SJCRH30 (cell line): ENCODE measurements at regions not wholly inside any gene's neighbourhood (a gene's known extent, or its start where the extent isn't known, plus 50 kb on each side); places are given as distances from the start of the nearest gene placed in this dataset.

Experiments used
- DNase-seq, 2 experiments: peaks; one replicate each; pipeline ENCODE4 v3.0.0-alpha.2; 2015 to 2020
- H3K27ac ChIP-seq: fragments of 250-450 bp; sonication (Bioruptor Pico); 2 replicates; pipeline ENCODE4 v1.5.1; 2020; ENCODE audit warnings: mild to moderate bottlenecking, moderate library complexity
- H3K27me3 ChIP-seq: fragments of 250-450 bp; sonication (Bioruptor Pico); 2 replicates; pipeline ENCODE4 v1.5.1; 2020; ENCODE audit warnings: mild to moderate bottlenecking, moderate library complexity
- H3K36me3 ChIP-seq: fragments of 250-450 bp; sonication (Bioruptor Pico); 2 replicates; pipeline ENCODE4 v1.5.1; 2020; ENCODE audit warnings: mild to moderate bottlenecking, moderate library complexity
- H3K4me1 ChIP-seq: fragments of 250-450 bp; sonication (Bioruptor Pico); 2 replicates; pipeline ENCODE4 v1.5.1; 2020; ENCODE audit warnings: mild to moderate bottlenecking, moderate library complexity
- H3K4me3 ChIP-seq: fragments of 250-450 bp; sonication (Bioruptor Pico); 2 replicates; pipeline ENCODE4 v1.5.1; 2020; ENCODE audit warnings: mild to moderate bottlenecking, moderate library complexity
- H3K9me3 ChIP-seq: fragments of 250-450 bp; sonication (Bioruptor Pico); replicated peaks from 2 replicates; pipeline ENCODE4 v1.5.1; 2020; ENCODE audit warnings: mild to moderate bottlenecking, moderate library complexity

DNA sequence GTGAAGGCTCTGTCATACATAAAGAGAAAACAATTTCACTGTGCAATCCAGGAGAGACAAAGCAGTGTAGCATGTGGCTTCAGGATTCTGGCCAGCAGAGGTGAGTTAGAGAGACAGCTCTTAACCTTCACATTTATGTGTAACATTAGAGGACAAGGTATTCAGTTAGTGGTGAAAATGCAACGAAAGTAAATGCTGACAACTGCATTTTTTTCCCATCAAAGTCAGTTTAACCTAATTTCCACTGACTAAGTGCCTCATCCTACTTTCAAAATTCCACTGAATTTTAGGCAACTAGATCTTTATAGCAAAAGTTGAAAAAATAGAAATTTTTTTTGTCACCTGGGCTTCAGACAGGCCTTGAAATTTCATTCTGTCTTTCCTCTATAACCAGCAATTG is 130.8 kb upstream of the LNX1 start:
- H3K27ac ChIP-seq = no peak overlapping the region
- no peaks in the 10 kb centered on the region for H3K4me1 ChIP-seq
- DNase-seq = no peak
- no peaks in the 10 kb centered on the region for H3K36me3 ChIP-seq
- no peak overlapping the region for H3K4me3 ChIP-seq
- no peaks in the 10 kb centered on the region for H3K9me3 ChIP-seq
- H3K27me3 ChIP-seq = no peaks in the 10 kb centered on the region; the same call in 1 of the 2 replicates

DNA sequence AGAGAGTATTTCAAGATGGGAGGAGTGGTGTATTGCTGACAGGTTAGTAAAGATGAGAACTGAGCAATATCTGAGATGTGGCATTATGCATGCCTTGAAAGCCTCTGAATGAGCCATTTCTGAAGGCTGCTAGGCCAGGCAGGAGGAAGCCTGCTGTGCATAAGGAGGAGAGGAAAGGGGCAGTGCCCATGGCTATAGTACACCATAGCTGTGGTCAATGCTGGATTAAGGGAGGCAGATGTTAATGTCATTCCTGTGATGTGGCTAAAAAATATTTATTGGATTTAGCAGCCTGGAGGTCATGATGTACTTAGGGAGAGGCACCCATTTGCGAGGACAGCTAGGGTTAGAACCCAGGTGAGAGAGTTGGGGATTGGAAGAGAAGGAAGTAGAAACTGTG is 130.0 kb upstream of the LNX1 start:
- Histone ChIP-seq H3K27ac (no peak overlapping the region), H3K36me3 (no peaks in the 10 kb centered on the region), H3K4me3 (no peak overlapping the region), H3K9me3 (no peaks in the 10 kb centered on the region), H3K27me3 (no peaks in the 10 kb centered on the region; the same call in 1 of the 2 replicates), H3K4me1 (no peaks in the 10 kb centered on the region)
- DNase-seq = peak; percentile 36 to 55

DNA sequence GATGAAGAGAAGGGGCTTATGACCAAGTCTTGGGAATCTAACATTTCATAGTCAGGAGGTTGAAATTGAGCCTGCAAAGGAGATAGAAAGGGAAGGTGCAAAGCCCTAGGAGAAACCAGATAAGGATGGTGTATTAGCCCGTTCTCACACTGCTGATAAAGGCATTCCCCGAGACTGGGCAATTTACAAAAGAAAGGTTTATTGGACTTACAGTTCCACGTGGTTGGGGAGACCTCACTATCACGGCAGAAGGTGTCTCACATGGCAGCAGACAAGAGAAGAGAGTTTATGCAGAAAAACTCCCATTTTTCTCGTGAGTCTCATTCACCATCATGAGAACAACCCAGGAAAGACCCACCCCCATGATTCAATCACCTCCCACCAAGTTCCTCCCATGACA is 129.5 kb upstream of the LNX1 start:
- Histone ChIP-seq H3K27me3 (no peaks in the 10 kb centered on the region; the same call in 1 of the 2 replicates), H3K4me3 (no peak overlapping the region), H3K27ac (no peak overlapping the region), H3K36me3 (no peaks in the 10 kb centered on the region), H3K4me1 (no peaks in the 10 kb centered on the region), H3K9me3 (no peaks in the 10 kb centered on the region)
- no peak for DNase-seq

DNA sequence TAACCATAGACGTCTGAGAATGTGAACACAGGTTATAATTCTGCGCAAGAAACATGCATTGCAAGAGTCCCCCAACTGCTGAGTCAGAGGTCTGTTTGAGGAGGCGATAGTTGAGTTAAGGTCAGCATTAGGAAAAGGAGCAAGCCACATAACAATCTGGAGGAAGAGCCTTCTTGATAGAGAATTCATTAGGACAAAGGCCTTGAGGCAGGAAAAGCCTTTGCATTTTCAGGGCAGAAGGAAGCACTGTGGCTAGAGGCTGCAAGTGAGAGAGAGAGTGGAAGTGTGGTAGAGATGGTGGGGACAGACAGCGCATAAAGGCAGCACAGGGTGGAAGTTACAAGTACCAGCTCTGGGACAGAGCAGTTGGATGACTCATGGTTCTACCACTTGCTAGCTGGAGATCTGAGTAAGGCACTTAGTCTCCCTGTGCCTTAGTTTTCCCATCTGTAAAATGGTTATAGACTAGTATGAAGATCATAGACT is 125.8 kb upstream of the LNX1 start:
- no peaks in the 10 kb centered on the region for H3K36me3 ChIP-seq
- H3K27me3 ChIP-seq = no peaks in the 10 kb centered on the region
- H3K9me3 ChIP-seq = no peaks in the 10 kb centered on the region
- no peak overlapping the region for H3K4me3 ChIP-seq
- H3K4me1 ChIP-seq = no peaks in the 10 kb centered on the region
- no peak for DNase-seq
- no peak overlapping the region for H3K27ac ChIP-seq

GRCh38 chr4:53716471-53717063 is 125.3 kb upstream of the LNX1 start:
- H3K27ac ChIP-seq = no peak overlapping the region
- no peak overlapping the region for H3K4me3 ChIP-seq
- H3K4me1 ChIP-seq = no peaks in the 10 kb centered on the region
- DNase-seq = no peak
- no peaks in the 10 kb centered on the region for H3K36me3 ChIP-seq
- no peaks in the 10 kb centered on the region for H3K9me3 ChIP-seq
- H3K27me3 ChIP-seq = no peaks in the 10 kb centered on the region

GRCh38 chr4:53716011-53716410 is 124.7 kb upstream of the LNX1 start:
- DNase-seq = no peak
- H3K4me3 ChIP-seq = no peak overlapping the region
- no peaks in the 10 kb centered on the region for H3K9me3 ChIP-seq
- H3K4me1 ChIP-seq = no peaks in the 10 kb centered on the region
- H3K27me3 ChIP-seq = no peaks in the 10 kb centered on the region
- H3K27ac ChIP-seq = no peak overlapping the region
- no peaks in the 10 kb centered on the region for H3K36me3 ChIP-seq

DNA sequence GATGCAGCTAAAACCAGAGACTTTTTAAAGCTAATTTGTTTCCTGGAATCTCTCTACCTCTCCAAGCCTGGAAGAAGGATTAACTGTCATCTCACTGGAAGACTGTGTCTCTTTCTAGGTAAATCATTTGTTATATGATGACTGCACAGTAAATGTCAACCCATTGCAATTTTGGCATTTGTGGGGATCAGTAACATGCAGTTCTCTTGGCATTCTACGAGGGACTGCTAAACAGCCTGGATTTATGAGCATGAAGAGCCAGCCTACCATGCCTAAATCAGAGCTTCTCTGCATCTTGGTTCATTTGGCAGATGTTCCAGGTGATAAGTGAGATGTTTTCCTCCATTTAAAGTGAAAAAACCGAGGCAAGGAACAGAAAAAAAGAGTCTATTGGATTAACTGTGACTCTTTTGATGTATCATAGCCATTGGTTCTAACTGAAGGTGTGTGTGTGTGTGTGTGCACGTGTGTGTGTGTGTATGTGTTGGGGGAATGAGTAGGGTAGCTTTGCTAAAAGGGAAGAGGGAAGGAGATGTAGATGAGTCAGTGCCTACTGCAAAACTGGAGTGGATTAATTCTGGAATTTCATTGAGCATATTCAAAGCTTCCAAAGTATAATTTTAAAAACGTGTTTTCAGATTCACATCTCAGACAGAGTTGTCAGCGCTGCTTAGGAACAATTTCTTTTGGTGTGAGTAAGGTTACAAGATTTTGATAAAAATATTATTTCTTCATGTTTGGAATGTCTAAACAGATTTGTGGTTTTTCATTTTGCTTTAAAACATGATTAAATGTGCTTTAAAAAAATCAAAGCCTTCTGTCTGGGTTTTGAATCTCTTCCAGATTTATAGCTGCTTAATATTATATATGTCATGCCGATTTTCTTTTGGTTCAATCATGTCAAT is 123.2 kb upstream of the LNX1 start:
- H3K36me3 ChIP-seq = no peaks in the 10 kb centered on the region

GRCh38 chr4:53713767-53714166 is 122.5 kb upstream of the LNX1 start:
- Histone ChIP-seq H3K4me1 (no peaks in the 10 kb centered on the region), H3K9me3 (0 out of 2 replicates have a peak, but pooled peaks cover 3% of the 10 kb centered on the region), H3K4me3 (no peak overlapping the region), H3K27ac (no peak overlapping the region), H3K27me3 (no peaks in the 10 kb centered on the region), H3K36me3 (no peaks in the 10 kb centered on the region)
- DNase-seq = no peak

More for the DNA sequence above, 123.2 kb upstream of the LNX1 start:
- H3K4me1 ChIP-seq = no peaks in the 10 kb centered on the region
- DNase-seq = no peak
- H3K27me3 ChIP-seq = no peaks in the 10 kb centered on the region
- H3K9me3 ChIP-seq = no peaks in the 10 kb centered on the region
- H3K27ac ChIP-seq = no peak overlapping the region
- no peak overlapping the region for H3K4me3 ChIP-seq

DNA sequence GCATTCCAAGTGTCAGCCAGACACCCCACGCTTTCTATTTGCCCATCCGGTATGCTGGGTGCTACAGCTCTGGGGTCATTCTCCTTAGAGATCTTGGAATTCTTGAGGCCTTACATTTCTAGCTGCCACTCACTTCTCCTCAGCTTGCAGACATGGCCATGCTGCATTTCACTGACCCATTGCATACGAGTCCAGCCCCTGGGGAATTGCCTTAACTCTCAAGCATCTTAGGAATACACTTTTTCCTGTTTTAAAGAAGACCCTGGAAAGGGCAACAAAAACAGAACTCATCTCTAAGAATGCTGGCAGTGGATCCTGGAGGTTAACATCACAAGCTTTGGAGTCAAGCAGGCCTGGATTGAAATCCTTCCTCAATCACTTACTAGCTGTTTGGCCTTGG is 122.0 kb upstream of the LNX1 start:
- H3K27me3 ChIP-seq = no peaks in the 10 kb centered on the region
- no peaks in the 10 kb centered on the region for H3K36me3 ChIP-seq
- H3K9me3 ChIP-seq = 0 out of 2 replicates have a peak, but pooled peaks cover 3% of the 10 kb centered on the region
- no peak overlapping the region for H3K27ac ChIP-seq
- H3K4me3 ChIP-seq = no peak overlapping the region
- H3K4me1 ChIP-seq = no peaks in the 10 kb centered on the region
- no peak for DNase-seq

DNA sequence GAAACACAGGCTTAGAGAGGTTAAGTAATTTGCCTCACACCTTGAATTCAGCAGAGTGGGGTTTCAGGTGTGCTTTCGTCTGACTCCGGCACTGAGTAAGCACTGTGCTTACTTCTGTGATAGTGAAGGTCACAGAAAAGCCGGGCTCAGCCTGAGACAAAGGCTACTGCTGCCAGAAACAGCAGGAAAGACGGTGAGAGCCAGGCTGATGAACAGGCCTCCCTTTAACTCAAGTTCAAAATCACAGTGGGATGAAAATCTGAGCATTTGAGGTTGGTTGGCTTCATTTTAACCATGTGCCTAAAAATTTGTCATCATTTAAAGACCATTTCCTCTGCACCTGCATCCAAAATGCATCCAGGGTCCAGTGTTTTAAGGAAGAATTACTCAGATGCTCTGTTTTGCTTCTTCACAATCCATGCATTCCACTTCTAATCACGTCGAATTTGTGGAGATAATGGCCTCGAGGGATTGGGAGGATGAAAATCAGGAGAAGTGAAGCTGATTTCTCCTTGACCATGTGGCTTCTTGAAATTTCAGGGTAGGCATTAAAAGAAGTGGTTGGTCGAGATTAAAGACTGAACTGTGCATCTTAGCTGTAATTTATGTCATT is 121.2 kb upstream of the LNX1 start:
- no peak for DNase-seq
- Histone ChIP-seq H3K4me1 (no peaks in the 10 kb centered on the region), H3K9me3 (0 out of 2 replicates have a peak, but pooled peaks cover 3% of the 10 kb centered on the region), H3K4me3 (no peak overlapping the region), H3K27ac (no peak overlapping the region), H3K36me3 (no peaks in the 10 kb centered on the region), H3K27me3 (no peaks in the 10 kb centered on the region)

- Histone ChIP-seq H3K36me3 (no peaks in the 10 kb centered on the region), H3K9me3 (0 out of 2 replicates have a peak, but pooled peaks cover 3% of the 10 kb centered on the region), H3K27me3 (no peaks in the 10 kb centered on the region), H3K4me3 (no peak overlapping the region), H3K4me1 (no peaks in the 10 kb centered on the region), H3K27ac (no peak overlapping the region)
- no peak for DNase-seq
Measured at GRCh38 chr4:53711926-53712325, 120.6 kb upstream of the LNX1 start.

DNA sequence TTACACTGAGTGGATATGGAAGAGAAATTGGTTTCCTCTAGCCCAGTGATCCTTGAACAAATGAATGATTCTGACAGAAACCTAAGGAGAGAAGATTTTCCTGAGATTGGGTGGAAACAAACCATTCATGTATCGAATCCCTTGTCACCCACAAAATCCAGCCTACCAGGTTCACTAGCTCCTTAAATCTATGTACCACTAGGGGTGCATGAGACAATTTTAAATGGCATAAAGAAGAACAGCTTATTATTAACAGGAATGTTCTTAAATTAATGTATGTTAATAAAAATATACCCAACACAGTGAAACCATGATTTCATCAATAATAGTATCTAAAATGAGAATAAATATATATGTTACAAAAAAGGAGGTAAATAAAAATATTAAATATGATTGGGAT is 118.4 kb upstream of the LNX1 start:
- H3K4me3 ChIP-seq = no peak overlapping the region
- H3K36me3 ChIP-seq = no peaks in the 10 kb centered on the region
- no peak for DNase-seq
- H3K27ac ChIP-seq = no peak overlapping the region
- H3K27me3 ChIP-seq = no peaks in the 10 kb centered on the region
- H3K9me3 ChIP-seq = 0 out of 2 replicates have a peak, but pooled peaks cover 3% of the 10 kb centered on the region
- no peaks in the 10 kb centered on the region for H3K4me1 ChIP-seq

DNA sequence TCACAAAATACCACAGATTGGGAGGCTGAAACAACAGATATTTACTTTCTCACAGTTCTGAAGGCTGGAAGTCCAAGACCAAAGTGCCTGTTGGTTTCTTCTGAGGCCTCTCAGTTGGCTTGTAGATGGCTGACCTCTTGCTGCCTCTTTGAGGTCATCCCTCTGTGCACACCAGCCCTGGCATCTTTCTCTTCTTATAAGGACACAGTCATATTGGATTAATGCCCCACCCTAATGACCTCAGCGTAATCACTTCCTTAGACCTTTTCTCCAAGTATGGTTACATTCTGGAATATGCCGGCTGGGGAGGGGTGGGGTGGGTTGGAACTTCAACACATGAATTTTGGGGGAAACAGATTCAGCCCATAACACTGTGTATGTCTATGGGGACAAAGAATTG is 116.2 kb upstream of the LNX1 start:
- Histone ChIP-seq H3K36me3 (no peaks in the 10 kb centered on the region), H3K9me3 (0 out of 2 replicates have a peak, but pooled peaks cover 3% of the 10 kb centered on the region), H3K27ac (no peak overlapping the region), H3K4me1 (peaks cover 7% of the 10 kb centered on the region), H3K27me3 (no peaks in the 10 kb centered on the region), H3K4me3 (no peak overlapping the region)
- no peak for DNase-seq

DNA sequence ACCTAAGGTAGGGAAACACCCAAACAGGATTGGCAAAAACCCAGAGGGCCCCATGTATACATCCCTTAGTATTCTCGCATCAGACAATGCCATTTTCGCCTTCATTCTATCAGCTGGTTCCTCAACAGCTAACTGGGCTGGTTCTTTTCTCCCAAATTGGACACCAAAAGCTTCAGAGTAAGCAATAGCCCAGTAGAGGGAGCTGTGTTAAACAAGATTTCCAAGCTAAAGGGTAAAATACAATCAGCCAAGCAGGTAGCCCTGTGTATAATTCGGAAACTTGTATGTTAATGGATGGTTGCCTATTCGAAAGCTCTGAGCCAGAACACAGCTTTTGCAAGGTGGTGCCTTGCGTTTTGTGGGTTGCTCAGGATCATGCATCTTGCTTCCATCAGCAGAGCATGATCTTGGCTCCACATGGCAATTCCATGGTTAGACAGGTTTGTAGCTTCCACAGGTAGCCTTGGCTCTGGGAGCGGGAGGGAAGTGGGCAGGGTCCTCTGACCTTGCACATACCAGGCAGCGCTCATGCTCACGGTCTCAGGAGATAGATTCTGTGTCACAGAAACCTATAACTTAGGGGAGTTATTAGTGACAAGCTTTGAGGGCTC is 115.2 kb upstream of the LNX1 start:
- no peak overlapping the region for H3K27ac ChIP-seq
- DNase-seq = peak; percentile 17 to 62
- H3K9me3 ChIP-seq = 0 out of 2 replicates have a peak, but pooled peaks cover 3% of the 10 kb centered on the region
- no peaks in the 10 kb centered on the region for H3K36me3 ChIP-seq
- peaks cover 12% of the 10 kb centered on the region for H3K4me1 ChIP-seq
- no peaks in the 10 kb centered on the region for H3K27me3 ChIP-seq
- no peak overlapping the region for H3K4me3 ChIP-seq
